ENCODE measurements at regions not wholly inside any gene's neighbourhood (a gene's known extent, or its start where the extent isn't known, plus 50 kb on each side); places are given as distances from the start of the nearest gene placed in this dataset.
A peak's percentile ranks its signal among the peaks of the same experiment; 100 is the strongest.

DNA sequence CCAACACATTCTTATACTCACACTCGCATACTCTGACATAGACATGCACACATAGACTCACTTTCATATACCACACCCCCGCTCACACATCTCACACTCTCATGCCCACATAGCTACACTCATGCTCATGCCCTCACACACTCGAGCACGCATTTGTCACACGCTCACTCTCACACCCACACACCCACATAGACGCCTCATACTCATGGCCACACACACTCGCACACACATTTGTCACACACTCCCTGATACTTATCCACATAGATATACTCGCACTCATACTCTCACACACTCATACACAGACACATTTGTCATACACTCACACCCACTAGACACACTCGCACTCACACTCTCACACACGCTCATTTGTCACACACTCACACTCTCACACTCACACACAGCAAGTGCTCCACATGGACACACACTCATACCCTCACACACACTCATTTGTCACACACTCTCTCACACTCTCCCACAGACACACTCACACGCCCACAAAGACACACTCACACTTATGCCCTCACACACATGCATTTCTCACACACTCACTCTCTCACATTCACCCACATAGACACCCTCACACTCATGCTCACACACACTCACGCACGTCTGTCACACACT lies 50.9 kb downstream of the TNP1 start:
- no peak for DNase-seq

DNA sequence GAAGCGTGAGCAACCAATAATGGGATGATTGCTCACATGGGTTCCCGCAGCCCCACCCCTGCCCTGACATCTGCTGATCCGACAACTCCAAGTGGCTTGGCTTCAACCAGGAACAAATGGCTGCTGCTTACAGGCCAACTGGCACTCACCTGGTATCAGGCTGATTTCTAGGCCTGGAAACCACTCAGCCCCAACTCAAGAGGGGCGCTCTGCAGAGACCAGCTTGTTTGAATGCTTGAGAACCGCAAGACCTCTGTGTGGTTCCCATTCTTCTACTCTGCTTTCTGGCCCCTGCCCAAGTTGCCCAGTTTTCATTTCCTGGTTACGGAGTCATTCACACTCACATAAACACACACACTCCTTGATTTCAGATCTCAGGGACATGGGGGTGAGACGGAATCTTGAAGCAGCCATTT lies 52.0 kb downstream of the TNP1 start:
- peak; percentile 67 for DNase-seq

DNA sequence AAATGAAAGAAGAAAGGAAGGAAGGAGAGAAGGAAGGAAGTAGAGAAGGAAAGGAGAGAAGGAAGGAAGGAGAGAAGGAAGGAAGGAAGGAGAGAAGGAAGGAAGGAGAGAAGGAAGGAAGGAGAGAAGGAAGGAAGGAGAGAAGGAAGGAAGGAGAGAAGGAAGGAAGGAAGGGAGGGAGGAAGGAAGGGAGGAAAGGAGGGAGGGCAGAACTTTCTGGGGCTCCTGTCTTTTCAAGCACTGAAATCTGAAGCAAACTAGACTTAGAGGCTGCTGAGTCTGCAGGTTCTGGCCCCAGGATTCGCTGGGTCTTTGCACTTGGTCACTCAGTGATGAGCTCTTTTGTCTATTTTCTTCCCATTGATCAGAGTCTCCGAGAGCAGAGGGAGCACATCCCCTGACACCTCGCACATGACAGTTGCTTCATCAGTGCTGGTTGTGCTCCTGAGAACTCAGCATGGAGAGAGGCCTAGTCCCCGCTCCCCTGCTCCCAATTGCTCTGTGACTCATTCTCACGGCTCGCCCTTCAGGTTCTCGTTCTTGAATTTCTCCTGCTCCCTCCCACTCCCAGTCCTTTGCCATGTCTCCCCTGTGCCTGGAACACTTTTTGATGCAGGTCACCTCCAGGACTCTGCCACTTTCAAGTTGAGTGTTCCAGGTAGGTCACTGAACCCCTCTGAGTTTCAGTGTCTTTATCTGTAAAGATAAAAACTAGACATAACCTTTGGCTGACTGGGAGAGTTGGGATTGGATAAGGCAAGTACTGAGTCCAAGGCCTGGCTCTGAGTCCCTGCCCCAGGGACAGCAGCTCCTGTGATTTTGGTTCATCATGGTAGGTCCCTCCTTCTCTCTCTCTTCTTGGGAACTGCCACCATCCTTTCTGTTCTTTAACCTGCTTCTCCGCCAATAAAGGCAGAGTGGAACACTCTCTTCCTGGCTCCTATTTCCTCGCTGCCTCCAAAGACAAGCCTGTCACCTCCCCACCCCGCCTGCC lies 55.2 kb downstream of the TNP1 start:
- DNase-seq = no peak

DNA sequence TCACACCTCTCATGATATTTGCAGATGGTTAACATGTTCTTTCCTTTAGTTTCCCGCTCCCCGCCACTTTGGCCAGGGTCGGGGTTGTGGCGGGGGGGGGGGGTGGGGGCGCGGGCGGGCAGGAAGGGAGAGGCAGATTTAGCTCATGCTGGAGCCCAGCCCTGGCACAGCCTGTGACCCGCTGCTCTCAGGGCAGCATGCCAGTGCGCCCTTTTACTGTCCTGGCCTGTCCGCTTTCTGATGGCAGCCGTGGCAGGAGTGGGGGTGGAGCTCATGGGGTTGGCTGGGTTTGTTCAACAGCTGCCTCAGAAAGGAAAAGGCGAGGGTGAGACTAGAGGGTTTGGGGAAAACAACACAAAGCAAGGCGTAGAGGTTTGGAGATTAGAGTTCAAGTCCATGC lies 56.1 kb downstream of the TNP1 start:
- DNase-seq = no peak

DNA sequence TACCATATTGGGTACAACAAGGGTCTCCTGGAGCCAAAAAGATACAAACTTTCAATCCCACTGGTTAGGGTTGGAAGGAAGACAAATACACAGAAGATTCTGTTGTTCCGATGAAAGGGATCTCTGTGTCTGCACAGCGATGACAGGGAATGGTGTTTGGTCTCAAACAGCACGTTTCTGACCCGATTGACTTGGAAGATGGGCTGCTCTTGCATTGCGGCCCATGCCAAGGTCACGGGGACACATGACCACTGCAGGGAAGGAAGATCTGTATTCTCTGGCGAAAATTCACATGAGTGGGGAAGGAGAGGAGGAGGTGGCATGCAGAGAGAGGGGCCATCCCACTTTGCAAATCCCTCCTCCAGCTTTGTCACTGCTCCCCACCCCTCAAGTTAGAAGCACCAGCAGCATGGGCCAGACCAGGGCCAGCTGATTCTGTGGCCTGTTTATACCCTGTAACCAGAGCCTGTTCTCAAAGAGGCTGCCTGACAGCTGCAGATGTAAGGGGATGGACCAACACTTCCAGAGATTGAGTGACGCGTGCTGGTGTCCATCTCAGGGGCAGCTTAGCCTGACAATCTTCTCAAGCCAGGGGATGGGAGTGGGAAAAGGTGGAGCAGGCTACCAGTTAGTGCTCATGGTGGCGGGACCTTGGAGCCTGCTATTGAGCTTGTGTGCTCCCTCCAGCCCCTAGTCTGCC lies 57.2 kb downstream of the TNP1 start:
- no peak for DNase-seq

DNA sequence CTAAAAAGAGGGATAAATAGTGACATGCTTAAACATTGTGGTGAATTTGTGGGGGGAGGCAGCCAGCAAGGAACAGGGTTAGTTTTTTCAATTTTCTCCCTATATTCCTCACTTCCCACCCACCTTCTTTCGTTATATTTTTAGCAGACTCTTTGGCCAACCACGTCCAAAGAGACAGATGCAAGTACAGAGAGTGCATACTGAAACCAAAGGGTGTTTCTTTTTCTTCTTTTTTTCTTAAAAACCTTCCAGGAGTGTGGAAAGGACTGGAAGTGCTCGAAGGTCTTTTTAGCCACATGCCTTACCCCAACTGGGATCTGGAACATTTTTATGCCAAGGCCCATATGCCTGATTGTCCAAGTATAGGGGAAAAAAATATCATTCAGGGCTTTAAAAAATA lies 59.0 kb downstream of the TNP1 start:
- no peak for DNase-seq

DNA sequence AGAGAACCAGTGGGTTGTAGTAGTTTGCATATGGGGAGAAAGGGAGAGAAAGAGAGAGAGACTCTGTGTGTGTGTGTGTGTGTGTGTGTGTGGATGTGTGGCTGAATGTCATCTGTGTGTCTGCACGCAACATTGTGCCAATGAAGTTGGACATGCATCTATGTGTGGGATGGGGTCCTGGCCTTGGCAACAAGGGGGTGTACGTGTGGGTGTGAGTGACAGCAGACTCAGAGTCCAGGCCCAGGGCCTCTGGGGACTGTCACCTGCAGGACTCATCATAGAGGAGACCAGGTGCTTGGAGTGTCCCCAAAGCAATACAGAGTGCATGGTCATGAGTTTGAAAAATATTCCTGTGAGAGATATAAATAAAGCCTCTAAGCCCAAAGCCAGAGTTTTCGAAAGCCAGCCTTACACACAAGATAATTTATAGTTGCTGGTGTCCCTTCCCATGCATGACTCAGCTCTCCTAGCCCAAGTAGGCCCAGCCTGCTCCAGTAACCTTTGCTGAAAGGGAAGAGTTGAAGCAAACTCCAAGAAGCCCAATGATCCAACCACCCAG lies 59.9 kb downstream of the TNP1 start:
- peak; percentile 71 for DNase-seq

DNA sequence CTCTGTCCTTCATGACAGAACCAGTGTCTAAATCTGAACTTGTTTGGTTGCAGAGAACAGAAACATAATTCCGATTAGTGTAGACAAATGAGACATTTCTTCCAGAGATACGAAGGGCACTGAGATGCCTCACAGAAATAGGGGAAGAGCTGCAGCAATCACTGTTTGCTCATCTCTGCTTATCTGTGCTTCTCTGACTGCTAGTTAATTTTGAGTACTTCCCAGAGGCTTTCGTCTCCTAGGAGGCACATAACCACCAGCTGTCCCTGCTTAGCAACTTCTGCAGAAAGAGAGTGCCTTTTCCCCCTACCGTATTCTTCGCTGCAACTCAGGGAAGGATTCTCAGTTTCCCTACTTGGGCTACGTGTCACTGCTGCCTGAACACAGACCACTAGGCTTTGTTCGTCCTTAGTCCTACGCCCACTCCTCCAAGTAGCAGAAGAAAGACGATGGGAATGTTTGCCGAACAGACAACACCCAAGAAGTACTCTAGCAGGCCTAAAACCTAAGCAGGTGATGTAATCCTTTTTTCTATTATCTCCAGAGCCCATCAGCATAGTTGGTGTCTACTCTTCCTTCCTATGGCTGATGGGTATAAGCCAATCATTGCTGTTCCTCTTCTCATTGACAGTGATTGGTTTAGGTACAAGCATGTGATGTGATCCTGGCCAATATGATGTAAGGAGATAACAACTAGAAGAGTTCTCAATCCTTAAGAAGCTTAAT lies 63.6 kb downstream of the TNP1 start:
- DNase-seq = no peak

DNA sequence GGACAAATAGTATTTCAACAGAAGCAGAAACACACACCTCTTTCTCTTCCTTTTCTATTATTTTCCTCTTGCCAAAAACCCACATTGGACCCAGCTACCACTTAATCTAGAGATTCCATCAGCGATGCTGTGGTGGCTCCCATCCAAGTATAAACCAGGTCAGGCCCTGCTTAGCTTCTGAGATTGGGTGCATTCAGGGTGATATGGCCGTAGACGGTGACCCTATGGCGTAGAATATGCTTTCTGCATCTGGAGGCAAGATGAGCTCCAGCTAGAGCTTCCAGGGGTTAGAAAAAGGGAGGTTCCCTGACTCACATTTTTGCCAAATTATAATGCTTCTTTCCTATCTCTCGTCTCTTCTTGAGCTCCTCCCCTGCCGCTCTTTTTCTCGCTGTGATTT lies 66.5 kb downstream of the TNP1 start:
- DNase-seq = no peak

DNA sequence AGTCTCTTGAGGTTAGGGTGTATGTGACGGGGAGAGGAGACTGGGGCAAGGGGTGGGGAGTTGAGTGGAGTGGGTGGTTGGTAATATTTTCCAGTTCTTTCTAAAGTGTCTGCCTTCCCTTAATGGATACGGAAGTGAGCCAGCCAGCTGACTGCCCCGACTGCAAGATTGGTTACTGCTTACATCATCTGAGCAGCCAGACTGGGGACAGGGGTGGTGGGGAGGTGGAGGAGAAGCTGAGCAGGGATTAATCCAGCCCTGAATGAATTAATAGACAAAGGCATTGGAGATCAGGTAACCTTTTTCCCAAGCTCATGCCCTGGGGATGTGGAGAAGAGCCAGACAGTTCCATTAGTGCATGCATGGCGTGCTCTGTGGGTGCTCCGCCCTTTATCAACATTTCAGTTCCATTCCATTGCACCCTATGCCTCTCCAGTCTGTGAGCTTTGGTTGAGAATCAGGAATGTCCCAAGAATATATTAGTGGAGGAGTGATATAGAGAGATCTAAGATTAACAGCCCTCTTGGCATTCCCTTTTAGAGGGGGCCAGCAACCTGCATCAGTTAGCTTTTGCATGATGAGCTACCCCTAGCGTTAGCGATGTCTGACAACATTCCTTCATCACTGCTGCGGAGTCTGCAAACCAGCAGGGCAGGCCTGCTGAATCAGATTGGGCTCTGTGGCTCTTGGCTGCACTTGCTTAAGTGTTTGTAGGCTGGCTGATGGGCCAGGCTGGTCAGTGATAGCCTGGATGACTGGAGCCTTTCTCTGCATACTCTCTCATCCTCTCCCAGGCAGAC lies 67.4 kb downstream of the TNP1 start:
- DNase-seq = peak; percentile 85

DNA sequence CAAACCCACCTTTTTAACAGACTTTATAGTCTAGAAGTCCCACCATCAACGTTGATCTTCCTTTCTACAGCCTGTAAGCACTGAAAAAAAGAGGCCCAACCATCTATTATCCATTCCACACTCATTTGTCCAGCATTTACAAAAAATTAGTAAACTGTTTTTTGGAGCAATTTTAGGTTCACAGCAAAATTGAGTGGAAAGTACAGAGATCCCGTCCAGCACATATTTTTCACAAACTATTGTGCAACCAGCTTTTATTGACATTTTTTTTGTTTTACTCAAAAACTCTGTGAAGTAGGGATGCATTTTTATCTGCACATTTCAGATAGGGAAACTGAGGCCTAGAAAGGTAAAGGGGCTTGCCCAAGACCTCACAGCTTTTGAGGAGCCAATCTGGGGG lies 68.6 kb downstream of the TNP1 start:
- DNase-seq = no peak

DNA sequence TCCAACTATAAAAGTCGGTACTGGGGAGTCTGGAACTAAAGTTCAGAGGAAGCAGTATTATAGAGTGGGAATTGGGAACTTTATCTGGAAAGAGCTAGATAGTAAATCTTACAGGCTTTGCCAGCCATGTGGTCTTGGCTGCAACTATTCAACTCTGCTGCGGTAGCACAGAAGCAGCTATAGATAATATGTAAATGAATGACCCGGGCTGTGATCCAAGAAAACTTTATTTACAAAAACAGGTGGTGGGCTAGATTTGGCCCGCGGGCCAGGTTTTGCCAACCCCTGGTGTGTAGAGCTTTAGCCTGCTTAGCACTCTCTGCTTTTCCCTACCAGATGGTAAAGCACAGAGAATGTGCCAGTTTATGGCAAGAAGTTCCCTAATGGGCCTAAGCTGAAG lies 70.8 kb downstream of the TNP1 start:
- DNase-seq = no peak

DNA sequence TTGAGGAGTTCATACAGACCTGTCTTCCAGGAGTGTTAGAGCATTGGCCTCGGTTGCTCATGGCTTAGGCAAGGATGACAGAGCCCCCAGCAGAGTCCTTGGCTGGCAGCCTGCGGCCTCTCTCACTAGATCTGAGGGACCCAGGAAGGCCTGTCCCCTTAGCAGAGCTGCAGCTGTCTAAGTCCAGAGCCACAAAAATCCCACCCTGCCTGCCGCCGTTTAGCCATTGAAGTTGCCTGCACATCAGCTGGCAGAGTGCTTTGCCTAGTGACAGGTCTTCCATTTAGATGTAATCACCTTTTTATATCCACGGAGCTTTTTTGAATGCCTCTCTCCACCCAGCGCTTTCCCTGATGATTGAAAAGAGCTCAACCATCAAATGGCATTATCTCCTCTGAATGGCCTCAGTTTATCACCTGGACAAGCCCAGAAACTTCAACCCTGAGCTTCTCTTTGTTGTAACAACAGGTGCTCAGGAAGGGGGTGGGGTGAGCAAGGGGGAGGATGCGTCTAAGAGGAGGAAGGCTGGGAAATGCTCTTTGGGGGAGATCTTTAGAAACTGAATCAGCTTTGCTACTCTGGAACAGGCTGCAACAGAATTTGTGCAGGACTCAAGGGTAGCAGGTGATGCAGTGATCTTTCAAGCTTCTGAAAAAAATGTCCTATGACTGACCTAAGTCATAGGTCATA lies 71.9 kb downstream of the TNP1 start:
- no peak for DNase-seq

DNA sequence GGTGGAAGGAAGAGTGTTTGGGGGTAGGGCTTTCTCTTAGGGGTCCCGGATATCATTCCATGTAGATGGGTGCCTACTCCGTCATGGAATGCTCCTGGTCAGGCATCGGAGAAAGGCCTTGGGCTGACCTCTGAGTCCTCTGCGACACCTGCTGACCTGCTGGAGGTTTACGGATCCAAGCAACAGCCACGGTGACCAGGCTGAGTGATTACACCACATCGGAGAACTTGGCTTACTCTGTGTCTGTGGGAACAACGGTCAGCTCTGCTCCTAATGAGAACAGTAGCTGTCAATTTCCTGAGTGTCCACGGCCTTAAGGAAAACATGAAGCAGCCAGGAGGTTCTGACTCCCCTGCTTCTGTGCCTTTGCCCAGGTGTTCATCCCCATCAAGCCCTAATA lies 73.2 kb downstream of the TNP1 start:
- DNase-seq = no peak

DNA sequence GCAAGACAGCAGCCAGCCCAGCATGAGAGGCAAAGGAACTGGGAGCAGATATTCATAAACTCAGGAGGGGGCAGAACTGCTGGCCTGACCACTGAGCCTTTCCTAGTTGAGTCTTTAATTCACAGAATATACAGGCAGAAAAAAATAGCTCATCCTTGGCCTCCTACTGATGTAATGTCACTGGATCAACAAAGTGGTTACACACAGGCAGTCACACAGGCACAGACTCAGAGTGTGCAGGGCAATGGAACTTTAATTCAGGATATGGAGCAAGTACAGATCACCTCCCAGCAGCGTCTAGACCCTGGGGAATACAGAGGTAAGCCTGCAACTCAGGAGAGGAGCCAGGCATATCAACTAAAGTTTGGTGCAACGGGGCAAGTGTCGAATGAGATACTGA lies 75.4 kb downstream of the TNP1 start:
- no peak for DNase-seq

DNA sequence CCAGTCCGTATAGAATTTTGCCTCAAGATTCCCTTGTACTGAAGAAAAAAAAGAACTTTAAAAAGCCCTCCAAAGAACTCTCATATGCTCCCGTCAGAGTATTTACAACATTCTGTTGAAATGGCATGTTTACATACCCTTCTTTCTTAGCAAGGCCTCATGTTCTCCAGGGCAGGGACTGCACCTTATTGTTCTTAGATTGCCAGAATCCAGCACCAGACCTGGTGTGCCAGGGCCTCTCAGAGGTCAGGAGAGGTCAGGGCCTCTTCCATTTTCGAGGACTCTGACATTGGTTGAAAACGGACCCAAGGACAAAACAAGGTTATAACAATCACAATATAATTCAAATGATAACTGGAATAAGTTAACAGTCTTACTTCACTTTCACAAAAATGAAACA lies 78.2 kb downstream of the TNP1 start:
- no peak for DNase-seq

DNA sequence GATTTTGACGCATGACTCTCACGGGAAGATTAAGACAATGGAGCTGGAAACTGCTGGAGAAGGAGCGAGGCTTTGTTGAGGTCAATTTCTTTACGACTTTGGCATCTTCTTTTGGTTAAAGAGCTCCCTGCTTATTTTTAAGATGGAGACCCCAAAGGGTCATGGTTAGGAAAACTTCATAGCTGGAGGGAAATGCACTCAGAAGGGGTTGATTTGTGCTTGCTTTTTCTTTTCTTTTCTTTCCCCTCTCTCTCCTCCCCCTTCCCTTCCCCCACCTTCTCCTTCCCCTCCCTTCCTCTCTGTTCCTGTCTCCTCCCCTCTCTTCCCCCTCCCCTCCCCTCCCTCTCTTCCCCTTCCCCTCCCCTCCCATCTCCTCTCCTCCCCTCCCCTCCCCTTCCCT lies 79.0 kb downstream of the TNP1 start:
- no peak for DNase-seq

DNA sequence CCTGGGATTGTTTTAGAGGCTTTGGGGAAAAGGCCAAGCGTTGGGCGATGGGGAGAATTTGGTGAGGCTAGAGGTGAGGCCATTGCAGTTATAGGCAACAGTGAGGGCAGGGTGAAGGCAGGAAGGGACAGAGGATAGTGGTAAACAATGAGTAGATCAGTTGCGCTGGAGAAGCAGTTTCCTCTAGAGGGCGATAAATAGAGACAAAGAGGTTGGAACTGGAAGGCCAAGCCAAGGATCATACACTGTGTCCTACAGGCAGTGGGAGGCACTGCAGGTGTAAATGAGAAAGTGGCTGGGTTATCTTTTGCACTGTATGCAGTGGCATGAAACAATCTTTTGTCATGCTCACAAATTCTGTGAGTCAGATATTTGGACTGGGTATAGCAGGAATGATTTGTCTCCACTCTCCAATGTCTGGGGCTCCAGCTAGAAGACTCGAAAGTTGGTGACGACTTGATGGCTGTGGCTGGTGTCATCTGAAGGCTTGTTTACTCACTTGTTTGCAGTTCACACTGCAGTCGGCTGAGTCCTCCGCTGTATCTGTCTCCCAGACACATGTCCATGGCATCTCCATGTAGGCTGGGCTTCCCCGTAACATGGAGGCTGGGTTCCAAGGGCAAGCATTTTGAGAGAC lies 82.1 kb downstream of the TNP1 start:
- DNase-seq = peak; percentile 44

DNA sequence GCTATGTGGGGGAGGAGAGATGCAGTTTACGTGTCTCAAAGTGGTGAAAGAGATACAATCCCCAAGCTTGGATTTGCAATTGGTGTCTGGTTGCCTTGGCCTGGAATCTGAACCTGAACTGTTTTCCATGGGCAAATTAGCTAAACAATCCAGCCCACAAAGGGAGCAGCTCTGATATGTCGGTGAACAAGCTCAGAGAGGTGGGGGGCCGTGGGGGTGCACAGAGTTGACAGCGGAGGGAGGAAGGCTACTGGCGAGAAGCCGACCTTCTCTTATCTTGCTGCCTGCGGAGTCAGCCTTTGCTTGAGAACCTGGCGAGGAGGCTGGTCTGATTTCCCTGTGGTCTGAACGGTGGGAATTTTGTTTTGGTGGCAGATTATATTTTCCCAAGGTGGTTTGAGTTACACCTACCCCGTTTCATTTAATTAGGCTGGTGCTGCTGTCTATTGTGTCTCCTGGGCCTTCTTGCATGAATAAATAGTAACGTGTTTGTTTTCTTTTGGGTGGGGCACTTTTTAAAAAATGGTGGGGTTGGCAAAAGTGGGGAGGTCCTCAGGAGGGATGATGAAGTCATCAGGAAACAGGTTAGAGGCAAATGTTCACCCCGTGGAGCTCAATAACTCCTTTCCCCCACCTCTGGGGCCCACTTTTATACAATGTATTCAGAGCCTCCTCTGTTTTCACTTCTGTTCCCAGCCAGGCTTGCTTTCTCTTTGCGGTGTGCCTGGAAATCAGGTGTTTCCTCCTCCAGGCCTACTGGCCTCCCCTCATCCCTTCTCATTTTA lies 80.9 kb upstream of the IGFBP5 start:
- no peak for DNase-seq

DNA sequence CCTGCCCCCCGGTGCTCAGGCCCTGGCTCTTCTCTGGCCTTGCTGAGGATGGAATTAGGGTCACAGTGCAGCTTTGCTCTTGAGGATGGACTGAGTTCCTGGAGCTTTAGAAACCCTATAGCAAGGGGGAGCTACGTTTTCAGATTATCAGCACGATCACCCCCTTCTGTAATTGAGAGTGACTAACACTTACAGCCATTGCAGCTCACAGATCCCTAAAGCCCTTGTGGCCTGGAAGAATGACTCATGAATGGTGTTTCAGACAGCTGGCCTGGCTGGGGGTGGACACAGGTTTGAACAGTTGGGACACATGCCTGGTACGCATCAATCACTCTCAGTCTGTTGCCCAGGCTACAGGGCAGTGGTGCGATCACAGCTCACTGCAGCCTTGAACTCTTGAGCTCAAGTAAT lies 79.7 kb upstream of the IGFBP5 start:
- peak; percentile 98 for DNase-seq

All from fibroblast of skin of abdomen (primary cell).